Upper lobe of left lung (tissue), 4 donors: ENCODE measurements at regions not wholly inside any gene's neighbourhood (a gene's known extent, or its start where the extent isn't known, plus 50 kb on each side); places are given as distances from the start of the nearest gene placed in this dataset.

Source experiments
- CTCF ChIP-seq, 6 experiments: fragments of 450-650 bp in 4 of 6; fragments of 200-600 bp in 2 of 6; sonication (generic) in 2 of 6; IDR thresholded peaks; one replicate each; pipeline ENCODE4 v1.5.1; 2016 to 2019; ENCODE audit warnings: antibody characterized with exemption in 6 of 6
- EP300 ChIP-seq, 4 donors: sonication (generic); formaldehyde crosslinking; IDR thresholded peaks; one replicate each; pipeline ENCODE4 v1.5.1; 2017; ENCODE audit warnings: antibody characterized with exemption in 4 of 4, control low read depth in 2 of 4
- POLR2A ChIP-seq, 4 donors: fragments of 450-650 bp; IDR thresholded peaks; one replicate each; pipeline ENCODE4 v1.5.1; 2016 to 2017; ENCODE audit warnings: antibody characterized with exemption in 4 of 4, mild to moderate bottlenecking in 2 of 4
- POLR2AphosphoS5 ChIP-seq, 2 donors: sonication (generic); formaldehyde crosslinking; IDR thresholded peaks; one replicate each; pipeline ENCODE4 v1.5.1; 2017; ENCODE audit warnings: antibody characterized with exemption in 2 of 2

DNA sequence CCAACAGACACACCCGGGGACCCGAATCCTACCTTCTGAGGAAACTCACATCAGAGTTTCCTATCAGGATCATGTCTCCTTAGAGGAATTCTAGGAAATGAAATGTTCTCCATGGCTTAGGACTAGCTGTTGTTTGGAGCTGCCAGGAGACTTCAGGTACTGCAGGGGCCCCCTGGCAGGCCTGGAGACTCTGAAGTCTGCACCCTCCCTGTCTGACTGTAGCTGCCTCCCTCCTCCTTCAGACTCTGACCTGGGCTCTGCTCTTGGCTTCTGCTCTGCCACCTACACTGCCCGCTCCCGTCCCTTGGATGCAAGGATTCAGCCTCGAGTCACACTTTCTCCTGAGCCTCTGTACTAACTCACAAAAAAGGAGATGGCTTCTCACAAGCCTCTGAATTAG is 232.8 kb downstream of the INHBA start:
- TF ChIP-seq CTCF (IDR thresholded peaks at IDR 0.05) (no peak), POLR2AphosphoS5 (IDR thresholded peaks at IDR 0.05) (no peak), EP300 (IDR thresholded peaks at IDR 0.05) (no peak), POLR2A (IDR thresholded peaks at IDR 0.05) (no peak)
